ENCODE measurements at regions not wholly inside any gene's neighbourhood (a gene's known extent, or its start where the extent isn't known, plus 50 kb on each side); places are given as distances from the start of the nearest gene placed in this dataset.

DNA sequence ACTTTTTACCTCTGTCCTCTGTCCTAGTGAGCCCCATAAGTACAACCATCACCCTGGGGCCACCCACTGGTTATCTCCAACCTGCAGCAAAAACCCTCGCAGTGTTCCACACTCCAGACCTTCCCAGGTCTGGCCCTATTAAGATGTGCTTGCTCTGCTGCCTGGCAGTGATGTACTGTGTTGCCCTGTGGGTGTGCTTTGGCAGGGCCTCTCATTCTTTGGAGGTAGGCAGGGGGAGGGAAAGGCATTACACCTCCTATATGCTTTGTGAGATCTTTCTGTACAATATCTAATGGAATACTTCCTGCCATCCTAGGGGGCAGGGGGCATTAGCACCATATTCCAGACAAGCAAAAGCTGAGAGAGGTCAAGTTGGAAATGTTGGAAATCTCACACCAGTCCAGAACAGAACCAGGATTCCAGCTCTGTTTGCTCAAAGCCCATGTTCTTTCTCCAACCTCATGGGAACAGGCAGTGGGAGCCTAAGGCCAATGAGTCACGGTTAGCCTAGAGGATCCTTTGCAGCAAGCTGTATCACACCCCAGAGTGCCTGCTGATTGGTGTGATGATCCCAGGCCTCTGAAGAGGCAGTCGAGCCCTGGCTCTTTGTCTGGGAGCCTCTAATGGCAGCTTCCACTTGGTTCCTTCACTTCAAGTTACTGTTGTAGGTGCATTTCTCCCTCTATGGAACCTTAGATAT lies 59.7 kb upstream of the UBL3 start:
- peaks cover 2% of the 10 kb centered on the region for H3K4me1 ChIP-seq (ENCODE audit: control insufficient read depth, insufficient read depth, low read depth, low read length)
- H3K27me3 ChIP-seq (ENCODE audit: control insufficient read depth in 1 of 2, insufficient read depth in 1 of 2, low read length in 2 of 2) = no peaks in the 10 kb centered on the region
- no peak overlapping the region for H3K9ac ChIP-seq (ENCODE audit: low read length)
- H2AK5ac ChIP-seq (ENCODE audit: low read length, severe bottlenecking) = no peak overlapping the region
- no peak overlapping the region for H3K14ac ChIP-seq (ENCODE audit: low read length in 2 of 2)
- peak; percentile 76 for DNase-seq
- no peak overlapping the region for H4K91ac ChIP-seq (ENCODE audit: low read length)
- H2BK120ac ChIP-seq (ENCODE audit: low read depth, low read length) = no peak overlapping the region
- H2BK5ac ChIP-seq (ENCODE audit: low read depth, low read length, poor library complexity, severe bottlenecking) = no peak overlapping the region
- no peak overlapping the region for H3K4me2 ChIP-seq (ENCODE audit: low read length, poor library complexity, severe bottlenecking)
- H3K79me1 ChIP-seq (replicated peaks; ENCODE audit: low read length, poor library complexity, severe bottlenecking) = no peaks in the 10 kb centered on the region
- H3K4ac ChIP-seq (ENCODE audit: low read depth in 1 of 2, low read length in 2 of 2) = no peak overlapping the region
- no peaks in the 10 kb centered on the region for H3K36me3 ChIP-seq (ENCODE audit: control insufficient read depth in 1 of 2, insufficient read depth in 2 of 2, low read depth in 1 of 2, low read length in 2 of 2)
- H2AFZ ChIP-seq (ENCODE audit: low read depth, low read length) = no peak overlapping the region
- H3K9me3 ChIP-seq (ENCODE audit: control insufficient read depth, low read length) = no peaks in the 10 kb centered on the region
- 46% methylated on average over 3 of the region's 3 CpGs for WGBS
- H3K18ac ChIP-seq (ENCODE audit: low read depth in 1 of 2, low read length in 2 of 2) = peak overlapping the region; percentile 22 to 34
- H4K8ac ChIP-seq (ENCODE audit: low read length) = no peak overlapping the region
- no peak overlapping the region for H3K23ac ChIP-seq (ENCODE audit: low read length in 2 of 2)
- no peak overlapping the region for H3K4me3 ChIP-seq (ENCODE audit: insufficient read depth in 1 of 2, low read depth in 1 of 2, low read length in 2 of 2)
- H3K27ac ChIP-seq (ENCODE audit: low read length, poor library complexity, severe bottlenecking) = no peak overlapping the region
- peak overlapping the region in 1 of 2 experiments; percentile 56 for H2BK12ac ChIP-seq (ENCODE audit: low read length in 2 of 2)
- H2BK15ac ChIP-seq (ENCODE audit: low read depth, poor library complexity, severe bottlenecking) = no peak overlapping the region

DNA sequence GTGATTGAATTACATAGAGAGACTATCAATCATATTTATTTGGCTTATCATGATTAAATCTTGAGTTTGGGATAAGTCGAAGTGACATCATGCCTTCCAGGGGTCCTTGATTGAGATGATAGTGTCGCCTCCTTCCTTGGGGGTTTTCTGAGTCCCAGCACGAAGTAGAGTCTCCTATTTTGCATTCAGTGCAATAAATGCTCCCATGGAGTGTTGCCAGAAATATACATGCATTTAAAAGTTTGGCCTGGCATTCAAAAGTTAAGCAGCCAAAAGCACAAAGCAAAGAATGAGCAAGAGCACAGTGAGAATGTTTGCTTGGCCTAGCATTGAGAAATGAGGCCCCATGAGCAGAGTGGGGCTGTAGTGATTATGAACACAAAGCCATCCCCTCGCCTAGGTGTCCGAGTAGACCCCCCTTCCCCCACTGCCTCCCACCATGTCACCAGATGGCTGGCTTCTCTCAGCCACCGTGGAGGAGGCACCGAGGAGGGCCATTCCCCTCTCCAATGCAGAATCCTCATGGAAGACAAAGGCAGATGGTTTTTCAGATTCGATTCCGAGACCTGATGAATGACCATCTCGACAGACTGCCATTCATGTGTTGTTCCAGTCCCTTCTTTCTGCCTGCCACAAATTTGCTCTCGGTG lies 58.8 kb upstream of the UBL3 start:
- Histone ChIP-seq H2BK15ac (ENCODE audit: low read depth, poor library complexity, severe bottlenecking) (no peak overlapping the region), H2BK12ac (ENCODE audit: low read length in 2 of 2) (peak overlapping the region in 1 of 2 experiments; percentile 12), H3K9me3 (ENCODE audit: control insufficient read depth, low read length) (no peaks in the 10 kb centered on the region), H2BK5ac (ENCODE audit: low read depth, low read length, poor library complexity, severe bottlenecking) (no peak overlapping the region), H3K14ac (ENCODE audit: low read length in 2 of 2) (no peak overlapping the region), H3K4me2 (ENCODE audit: low read length, poor library complexity, severe bottlenecking) (no peak overlapping the region), H2AK5ac (ENCODE audit: low read length, severe bottlenecking) (no peak overlapping the region), H3K79me1 (replicated peaks; ENCODE audit: low read length, poor library complexity, severe bottlenecking) (no peaks in the 10 kb centered on the region), H2AFZ (ENCODE audit: low read depth, low read length) (no peak overlapping the region), H3K9ac (ENCODE audit: low read length) (no peak overlapping the region), H3K4ac (ENCODE audit: low read depth in 1 of 2, low read length in 2 of 2) (no peak overlapping the region), H3K4me3 (ENCODE audit: insufficient read depth in 1 of 2, low read depth in 1 of 2, low read length in 2 of 2) (no peak overlapping the region), H3K18ac (ENCODE audit: low read depth in 1 of 2, low read length in 2 of 2) (peak overlapping the region in 1 of 2 experiments; percentile 19), H3K23ac (ENCODE audit: low read length in 2 of 2) (no peak overlapping the region), H4K8ac (ENCODE audit: low read length) (no peak overlapping the region), H3K36me3 (ENCODE audit: control insufficient read depth in 1 of 2, insufficient read depth in 2 of 2, low read depth in 1 of 2, low read length in 2 of 2) (no peaks in the 10 kb centered on the region), H4K91ac (ENCODE audit: low read length) (no peak overlapping the region), H3K4me1 (ENCODE audit: control insufficient read depth, insufficient read depth, low read depth, low read length) (peaks cover 2% of the 10 kb centered on the region), H3K27me3 (ENCODE audit: control insufficient read depth in 1 of 2, insufficient read depth in 1 of 2, low read length in 2 of 2) (no peaks in the 10 kb centered on the region), H3K27ac (ENCODE audit: low read length, poor library complexity, severe bottlenecking) (no peak overlapping the region), H2BK120ac (ENCODE audit: low read depth, low read length) (no peak overlapping the region)
- DNase-seq = no peak
- 91% methylated on average over 11 of the region's 11 CpGs for WGBS

DNA sequence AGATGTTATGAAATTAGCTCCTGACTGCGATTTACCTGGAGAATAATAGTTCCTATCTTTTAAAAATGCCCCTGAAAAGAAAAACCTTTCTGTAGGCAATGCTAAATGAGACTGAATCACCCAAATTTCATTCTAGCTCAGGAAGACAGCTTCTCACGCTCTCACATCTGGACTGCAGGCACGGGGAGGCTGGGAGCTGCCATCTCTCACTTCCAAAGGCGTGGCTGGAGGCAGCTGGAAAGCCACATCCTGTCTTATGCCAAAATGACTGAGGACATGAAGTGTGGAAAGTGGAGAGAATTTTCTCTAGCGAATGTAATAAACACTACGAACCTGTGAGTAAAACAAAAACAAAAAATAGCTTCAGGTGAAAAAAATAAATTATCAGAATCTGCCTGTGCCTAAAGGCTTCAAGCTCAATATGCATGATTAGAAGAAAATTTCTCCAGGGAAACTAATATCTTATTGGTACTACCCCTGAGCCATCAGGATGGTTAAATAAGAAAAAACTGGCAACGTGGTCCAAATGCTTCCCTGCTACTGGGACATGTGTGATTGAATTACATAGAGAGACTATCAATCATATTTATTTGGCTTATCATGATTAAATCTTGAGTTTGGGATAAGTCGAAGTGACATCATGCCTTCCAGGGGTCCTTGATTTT lies 58.1 kb upstream of the UBL3 start:
- Histone ChIP-seq H2AFZ (ENCODE audit: low read depth, low read length) (no peak overlapping the region), H4K91ac (ENCODE audit: low read length) (no peak overlapping the region), H3K23ac (ENCODE audit: low read length in 2 of 2) (no peak overlapping the region), H3K9ac (ENCODE audit: low read length) (no peak overlapping the region), H3K4me1 (ENCODE audit: control insufficient read depth, insufficient read depth, low read depth, low read length) (peaks cover 2% of the 10 kb centered on the region), H2BK120ac (ENCODE audit: low read depth, low read length) (no peak overlapping the region), H3K36me3 (ENCODE audit: control insufficient read depth in 1 of 2, insufficient read depth in 2 of 2, low read depth in 1 of 2, low read length in 2 of 2) (no peaks in the 10 kb centered on the region), H2BK5ac (ENCODE audit: low read depth, low read length, poor library complexity, severe bottlenecking) (no peak overlapping the region), H2AK5ac (ENCODE audit: low read length, severe bottlenecking) (no peak overlapping the region), H3K4me3 (ENCODE audit: insufficient read depth in 1 of 2, low read depth in 1 of 2, low read length in 2 of 2) (no peak overlapping the region), H2BK15ac (ENCODE audit: low read depth, poor library complexity, severe bottlenecking) (no peak overlapping the region), H3K27me3 (ENCODE audit: control insufficient read depth in 1 of 2, insufficient read depth in 1 of 2, low read length in 2 of 2) (no peaks in the 10 kb centered on the region), H3K79me1 (replicated peaks; ENCODE audit: low read length, poor library complexity, severe bottlenecking) (no peaks in the 10 kb centered on the region), H4K8ac (ENCODE audit: low read length) (no peak overlapping the region), H3K14ac (ENCODE audit: low read length in 2 of 2) (no peak overlapping the region), H3K18ac (ENCODE audit: low read depth in 1 of 2, low read length in 2 of 2) (no peak overlapping the region), H3K4ac (ENCODE audit: low read depth in 1 of 2, low read length in 2 of 2) (no peak overlapping the region), H3K9me3 (ENCODE audit: control insufficient read depth, low read length) (no peaks in the 10 kb centered on the region), H2BK12ac (ENCODE audit: low read length in 2 of 2) (peak overlapping the region in 1 of 2 experiments; percentile 16), H3K27ac (ENCODE audit: low read length, poor library complexity, severe bottlenecking) (no peak overlapping the region), H3K4me2 (ENCODE audit: low read length, poor library complexity, severe bottlenecking) (no peak overlapping the region)
- 38% methylated on average over 4 of the region's 8 CpGs for WGBS
- peak; percentile 57 for DNase-seq

DNA sequence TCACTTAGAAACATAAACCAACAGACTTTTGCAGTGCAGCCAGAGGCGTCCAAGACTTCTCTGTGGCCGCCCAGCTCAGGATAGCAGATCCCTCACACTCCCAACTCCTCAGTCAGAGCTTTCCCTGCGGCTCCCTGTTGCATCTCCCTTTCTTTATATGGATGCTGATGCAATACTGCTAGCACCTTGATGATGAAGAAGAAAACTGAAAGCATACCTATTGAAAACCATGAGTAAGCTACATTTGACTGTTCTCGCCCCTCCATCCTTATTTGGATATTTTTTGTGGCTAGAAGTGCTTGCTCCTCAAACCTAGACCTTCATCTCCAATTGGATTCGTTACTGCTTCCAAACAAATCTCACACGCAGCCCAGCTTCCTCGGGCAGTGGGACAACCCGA lies 57.3 kb upstream of the UBL3 start:
- Histone ChIP-seq H3K4me1 (ENCODE audit: control insufficient read depth, insufficient read depth, low read depth, low read length) (peaks cover 4% of the 10 kb centered on the region), H3K23ac (ENCODE audit: low read length in 2 of 2) (no peak overlapping the region), H2BK120ac (ENCODE audit: low read depth, low read length) (no peak overlapping the region), H4K8ac (ENCODE audit: low read length) (no peak overlapping the region), H3K18ac (ENCODE audit: low read depth in 1 of 2, low read length in 2 of 2) (no peak overlapping the region), H2BK12ac (ENCODE audit: low read length in 2 of 2) (peak overlapping the region; percentile 6 to 68), H3K27ac (ENCODE audit: low read length, poor library complexity, severe bottlenecking) (no peak overlapping the region), H2BK15ac (ENCODE audit: low read depth, poor library complexity, severe bottlenecking) (no peak overlapping the region), H3K4me3 (ENCODE audit: insufficient read depth in 1 of 2, low read depth in 1 of 2, low read length in 2 of 2) (no peak overlapping the region), H2AFZ (ENCODE audit: low read depth, low read length) (no peak overlapping the region), H3K4me2 (ENCODE audit: low read length, poor library complexity, severe bottlenecking) (no peak overlapping the region), H2BK5ac (ENCODE audit: low read depth, low read length, poor library complexity, severe bottlenecking) (no peak overlapping the region), H3K4ac (ENCODE audit: low read depth in 1 of 2, low read length in 2 of 2) (no peak overlapping the region), H4K91ac (ENCODE audit: low read length) (no peak overlapping the region), H3K14ac (ENCODE audit: low read length in 2 of 2) (no peak overlapping the region), H3K9me3 (ENCODE audit: control insufficient read depth, low read length) (no peaks in the 10 kb centered on the region), H3K27me3 (ENCODE audit: control insufficient read depth in 1 of 2, insufficient read depth in 1 of 2, low read length in 2 of 2) (no peaks in the 10 kb centered on the region), H3K79me1 (replicated peaks; ENCODE audit: low read length, poor library complexity, severe bottlenecking) (no peaks in the 10 kb centered on the region), H2AK5ac (ENCODE audit: low read length, severe bottlenecking) (no peak overlapping the region), H3K9ac (ENCODE audit: low read length) (no peak overlapping the region), H3K36me3 (ENCODE audit: control insufficient read depth in 1 of 2, insufficient read depth in 2 of 2, low read depth in 1 of 2, low read length in 2 of 2) (no peaks in the 10 kb centered on the region)
- DNase-seq = no peak
- WGBS = 96% methylated on average over 6 of the region's 8 CpGs

All from mesenchymal stem cell (in vitro differentiated cells and primary cell).